IMR-90 (cell line): ENCODE measurements at regions not wholly inside any gene's neighbourhood (a gene's known extent, or its start where the extent isn't known, plus 50 kb on each side); places are given as distances from the start of the nearest gene placed in this dataset.

Experiments
- ATAC-seq: fragments of 200-7000 bp; cut with Tn5 transposase; 2 replicates; pipeline ENCODE4 v1.9.1; 2020; ENCODE audit warnings: low read depth, mild to moderate bottlenecking, moderate library complexity
- BruUV-seq: library from RNA; stranded (reverse); fragments of 400-500 nt; replicated peaks from 2 replicates; lab custom pipeline; 2021; lab: Mats Ljungman, UMichigan
- CTCF ChIA-PET: fragments of 300-600 bp; formaldehyde crosslinking; extraction: SDS; loops from one replicate; lab custom pipeline; 2021; ENCODE audit warnings: antibody characterized with exemption; lab: Yijun Ruan, JAX
- POLR2A ChIA-PET: fragments of 300-600 bp; sonication (Branson Sonifier 250); formaldehyde crosslinking; loops from one replicate; lab custom pipeline; 2022; ENCODE audit warnings: antibody characterized with exemption; ENCODE audit not compliant: unreplicated experiment; lab: Charles Lee
- DNase-seq: peaks from one replicate; pipeline ENCODE4 v3.0.0; 2013
- H2AFZ ChIP-seq: replicated peaks from 2 replicates; pipeline ENCODE3; 2013; ENCODE audit warnings: low read length, mild to moderate bottlenecking; ENCODE audit not compliant: poor library complexity
- H2AK5ac ChIP-seq: 2 replicates; pipeline ENCODE4 v1.6.1; 2013; ENCODE audit warnings: low read depth, low read length, inconsistent platforms
- H2AK9ac ChIP-seq: replicated peaks from 2 replicates; pipeline ENCODE3; 2013; ENCODE audit warnings: mild to moderate bottlenecking, low read depth, low read length, moderate library complexity; ENCODE audit not compliant: poor library complexity
- H2BK120ac ChIP-seq: 2 replicates; pipeline ENCODE4 v1.6.1; 2013; ENCODE audit warnings: low read depth, low read length, inconsistent platforms
- H2BK15ac ChIP-seq: 3 replicates; pipeline ENCODE4 v1.6.1; 2013; ENCODE audit warnings: low read depth, low read length, inconsistent platforms
- H2BK20ac ChIP-seq: 2 replicates; pipeline ENCODE4 v1.6.1; 2013; ENCODE audit warnings: low read depth, mild to moderate bottlenecking, inconsistent platforms, low read length, moderate library complexity
- H2BK5ac ChIP-seq: 2 replicates; pipeline ENCODE4 v1.6.1; 2013; ENCODE audit warnings: mild to moderate bottlenecking, low read depth, low read length, inconsistent platforms; ENCODE audit not compliant: poor library complexity, severe bottlenecking
- H3K14ac ChIP-seq: replicated peaks from 2 replicates; pipeline ENCODE4 v1.6.1; 2013; ENCODE audit warnings: low read depth, low read length, inconsistent platforms
- H3K18ac ChIP-seq: 2 replicates; pipeline ENCODE4 v1.6.1; 2013; ENCODE audit warnings: low read depth, low read length, control low read depth
- H3K23ac ChIP-seq: 2 replicates; pipeline ENCODE4 v1.6.1; 2013; ENCODE audit warnings: low read depth, low read length, inconsistent platforms
- H3K27ac ChIP-seq: 2 replicates; pipeline ENCODE4 v1.5.1; 2013; ENCODE audit warnings: mild to moderate bottlenecking, control low read depth, low read length; ENCODE audit not compliant: insufficient read depth
- H3K27me3 ChIP-seq: 2 replicates; pipeline ENCODE4 v1.6.1; 2013; ENCODE audit warnings: low read length; ENCODE audit not compliant: control insufficient read depth, insufficient read depth
- H3K36me3 ChIP-seq: 2 replicates; pipeline ENCODE4 v1.6.1; 2013; ENCODE audit warnings: low read length, mixed read lengths; ENCODE audit not compliant: control insufficient read depth, insufficient read depth
- H3K4ac ChIP-seq: 2 replicates; pipeline ENCODE4 v1.6.1; 2013; ENCODE audit warnings: low read depth, low read length, inconsistent platforms
- H3K4me1 ChIP-seq: 2 replicates; pipeline ENCODE4 v1.6.1; 2013; ENCODE audit warnings: low read length, mixed read lengths; ENCODE audit not compliant: control insufficient read depth, insufficient read depth
- H3K4me2 ChIP-seq: 2 replicates; pipeline ENCODE4 v1.6.1; 2013; ENCODE audit warnings: low read depth, mild to moderate bottlenecking, control low read depth, low read length, moderate library complexity
- H3K4me3 ChIP-seq: 2 replicates; pipeline ENCODE4 v1.5.1; 2013; ENCODE audit warnings: low read depth, mild to moderate bottlenecking, control low read depth, low read length, moderate library complexity; ENCODE audit not compliant: insufficient read depth
- H3K56ac ChIP-seq: 2 replicates; pipeline ENCODE4 v1.6.1; 2013; ENCODE audit warnings: low read length, inconsistent platforms; ENCODE audit not compliant: insufficient read depth; ENCODE audit errors: extremely low read depth
- H3K79me1 ChIP-seq, 2 experiments: 2 replicates each; pipeline ENCODE4 v1.6.1; 2013; ENCODE audit warnings: low read length in 2 of 2, inconsistent platforms in 1 of 2, low read depth in 1 of 2
- H3K9ac ChIP-seq: 2 replicates; pipeline ENCODE4 v1.6.1; 2013; ENCODE audit warnings: low read depth, low read length, control low read depth
- H3K9me1 ChIP-seq: 2 replicates; pipeline ENCODE4 v1.6.1; 2013; ENCODE audit warnings: low read length, inconsistent platforms; ENCODE audit not compliant: insufficient read depth
- H3K9me3 ChIP-seq: 2 replicates; pipeline ENCODE4 v1.6.1; 2013; ENCODE audit warnings: low read length; ENCODE audit not compliant: control insufficient read depth, insufficient read depth
- H4K20me1 ChIP-seq: 2 replicates; pipeline ENCODE4 v1.6.1; 2013; ENCODE audit warnings: low read length, inconsistent platforms; ENCODE audit not compliant: insufficient read depth
- H4K5ac ChIP-seq: 2 replicates; pipeline ENCODE4 v1.6.1; 2013; ENCODE audit warnings: mild to moderate bottlenecking, low read depth, low read length, control low read depth
- H4K8ac ChIP-seq, 2 experiments: 2 replicates each; pipeline ENCODE4 v1.6.1; 2013; ENCODE audit warnings: low read depth in 2 of 2, low read length in 2 of 2, control low read depth in 1 of 2, inconsistent platforms in 1 of 2
- H4K91ac ChIP-seq: 2 replicates; pipeline ENCODE4 v1.6.1; 2013; ENCODE audit warnings: low read depth, low read length, inconsistent platforms; ENCODE audit not compliant: insufficient read depth
- BHLHE40 ChIP-seq: fragments of 150-350 bp; IDR thresholded peaks from 2 replicates; pipeline ENCODE4 v1.6.1; 2016; ENCODE audit warnings: mild to moderate bottlenecking, low read depth, low read length
- MAZ ChIP-seq: IDR thresholded peaks from 2 replicates; pipeline ENCODE4 v1.6.1; 2012; ENCODE audit warnings: low read depth, mild to moderate bottlenecking, low read length, improper control_type of control experiment, moderate library complexity, borderline replicate concordance
- MXI1 ChIP-seq: IDR thresholded peaks from 2 replicates; pipeline ENCODE4 v1.6.1; 2012; ENCODE audit warnings: low read depth, mild to moderate bottlenecking, low read length, moderate library complexity, borderline replicate concordance
- NFE2L2 ChIP-seq: fragments of 150-350 bp; IDR thresholded peaks from 2 replicates; pipeline ENCODE4 v1.6.1; 2016; ENCODE audit warnings: low read depth, mild to moderate bottlenecking, low read length
- RCOR1 ChIP-seq: IDR thresholded peaks from 2 replicates; pipeline ENCODE4 v1.6.1; 2012; ENCODE audit warnings: mild to moderate bottlenecking, low read length, improper control_type of control experiment; ENCODE audit not compliant: insufficient replicate concordance
- RFX5 ChIP-seq: IDR thresholded peaks from 2 replicates; pipeline ENCODE4 v1.8.0; 2012; ENCODE audit warnings: low read depth, mild to moderate bottlenecking, low read length, moderate library complexity
- SMC3 ChIP-seq: fragments of 150-350 bp; IDR thresholded peaks from 2 replicates; pipeline ENCODE4 v1.6.1; 2016; ENCODE audit warnings: low read depth, mild to moderate bottlenecking, antibody characterized with exemption, low read length, moderate library complexity
- USF2 ChIP-seq: fragments of 150-350 bp; IDR thresholded peaks from 2 replicates; pipeline ENCODE4 v1.6.1; 2017; ENCODE audit warnings: mild to moderate bottlenecking, antibody characterized with exemption, low read length, low read depth
- WGBS, 2 experiments: methylation state at CpG; one replicate each; pipeline versions ENCODE4 v1.1.5 to v1.1.7; 2013; ENCODE audit warnings: missing lambda C conversion rate in 2 of 2; ENCODE audit not compliant: insufficient read length in 1 of 2; ENCODE audit errors: extremely low coverage in 2 of 2; 5-methylcytosine and 5-hydroxymethylcytosine counted together
- dilution Hi-C: fragments of 300-500 bp; cut with HindIII; formaldehyde crosslinking; loops from one replicate; pipeline ENCODE4 v1.14.3; 2018; ENCODE audit warnings: low sequenced_read_pairs; ENCODE audit not compliant: unreplicated experiment
- in situ Hi-C: fragments of 300-500 bp; cut with MboI; formaldehyde crosslinking; loops from 3 replicates; pipeline ENCODE4 v1.14.3; 2019; ENCODE audit warnings: low sequenced_read_pairs, inconsistent platforms, mixed read lengths
- intact Hi-C: fragments of 100-400 bp; cut with micrococcal nuclease; formaldehyde crosslinking; loops from 2 replicates; pipeline ENCODE4 v1.10.0; 2022

- 80% methylated on average over 2 of the region's 9 CpGs; no CpG with 5 or more reads in 1 of the 2 experiments for WGBS, 2 experiments
- H2BK20ac ChIP-seq = no peak overlapping the region
- no peak overlapping the region for H2BK5ac ChIP-seq
- no peak for DNase-seq
- TF ChIP-seq MAZ (no peak), RFX5 (no peak), NFE2L2 (no peak), SMC3 (no peak), MXI1 (no peak), BHLHE40 (no peak), RCOR1 (no peak), USF2 (no peak)
- ChIA-PET CTCF (no interaction called here), POLR2A (interaction anchor here (0.6 kb wide), 1 partner anchor 9 kb away, joined by 3 read pairs; no protein-coding TSS in a partner anchor)
- H3K9me3 ChIP-seq = peaks cover 2% of the 10 kb centered on the region; the same call in 1 of the 2 replicates
- H3K79me1 ChIP-seq = no peaks in the 10 kb centered on the region
- H3K4me3 ChIP-seq = no peak overlapping the region
- BruUV-seq = no TSS peak
- no peaks in the 10 kb centered on the region; the same call in 1 of the 2 replicates for H3K4me1 ChIP-seq
- no peaks in the 10 kb centered on the region for H3K27me3 ChIP-seq
- no peak overlapping the region for H3K18ac ChIP-seq
- H3K27ac ChIP-seq = no peak overlapping the region
- H4K5ac ChIP-seq = no peak overlapping the region
- H2AK9ac ChIP-seq = no peak overlapping the region
- no peak overlapping the region for H2AFZ ChIP-seq
- H3K4me2 ChIP-seq = no peak overlapping the region
- no peak overlapping the region for H4K91ac ChIP-seq
- H3K23ac ChIP-seq = no peak overlapping the region
- no peaks in the 10 kb centered on the region for H3K36me3 ChIP-seq
- no peak overlapping the region for H3K9ac ChIP-seq
- no peak overlapping the region for H3K4ac ChIP-seq
- no peaks in the 10 kb centered on the region for H4K20me1 ChIP-seq
- H4K8ac ChIP-seq = no peak overlapping the region
- ATAC-seq = no peak
- dilution Hi-C loops = no loop called here
- no peak overlapping the region for H2BK120ac ChIP-seq
- no peak overlapping the region for H3K14ac ChIP-seq
- no peaks in the 10 kb centered on the region for H3K9me1 ChIP-seq
- H3K56ac ChIP-seq = no peak overlapping the region
- no peak overlapping the region for H2BK15ac ChIP-seq
- intact Hi-C loops = no loop called here
- in situ Hi-C loops = no loop called here
- H2AK5ac ChIP-seq = no peak overlapping the region
Measured at GRCh38 chr4:124025428-124025827, 628.8 kb downstream of the SPRY1 start.
